HepG2 (cell line): ENCODE measurements at regions not wholly inside any gene's neighbourhood (a gene's known extent, or its start where the extent isn't known, plus 50 kb on each side); places are given as distances from the start of the nearest gene placed in this dataset.
A peak's percentile ranks its signal among the peaks of the same experiment; 100 is the strongest.

Experiments used
- ARHGAP35 ChIP-seq: sonication (generic); formaldehyde crosslinking; IDR thresholded peaks from 2 replicates; pipeline ENCODE4 v1.9.0; 2022; ENCODE audit warnings: mild to moderate bottlenecking, inconsistent platforms, moderate library complexity, missing genetic modification reagents, borderline replicate concordance
- ATAD3A ChIP-seq: sonication (generic); formaldehyde crosslinking; IDR thresholded peaks from 2 replicates; pipeline ENCODE4 v1.4.0; 2020; ENCODE audit warnings: missing genetic modification reagents
- CREB1 ChIP-seq, 2 experiments: fragments of 450-650 bp in 1 of 2; IDR thresholded peaks; 2 replicates each; pipeline ENCODE4 v1.6.1; 2016 to 2017; ENCODE audit warnings: control low read depth in 1 of 2, mild to moderate bottlenecking in 1 of 2, missing compliant biosample characterization in 1 of 2, missing genetic modification characterization in 1 of 2
- ELF3 ChIP-seq: IDR thresholded peaks from 2 replicates; pipeline ENCODE4 v1.6.1; 2016; ENCODE audit warnings: missing genetic modification reagents, missing compliant biosample characterization
- GPN1 ChIP-seq: sonication (generic); formaldehyde crosslinking; IDR thresholded peaks from 2 replicates; pipeline ENCODE4 v1.5.1; 2020; ENCODE audit warnings: missing genetic modification reagents, borderline replicate concordance
- HNRNPUL1 ChIP-seq: fragments of 200-400 bp; formaldehyde crosslinking; IDR thresholded peaks from 2 replicates; pipeline ENCODE4 v1.6.1; 2017; ENCODE audit warnings: low read depth, mild to moderate bottlenecking, low read length, moderate library complexity
- JDP2 ChIP-seq: sonication (generic); formaldehyde crosslinking; IDR thresholded peaks from 2 replicates; pipeline ENCODE4 v1.8.1; 2022; ENCODE audit warnings: missing genetic modification reagents, borderline replicate concordance
- MAFF ChIP-seq: IDR thresholded peaks from 2 replicates; pipeline ENCODE4 v1.6.1; 2011; ENCODE audit warnings: low read depth, low read length, improper control_type of control experiment
- MYC ChIP-seq: sonication (generic); formaldehyde crosslinking; IDR thresholded peaks from 2 replicates; pipeline ENCODE4 v1.9.0; 2021; ENCODE audit warnings: missing genetic modification reagents, borderline replicate concordance
- NFIC ChIP-seq: IDR thresholded peaks from 2 replicates; pipeline ENCODE4 v1.6.1; 2012; ENCODE audit warnings: mild to moderate bottlenecking, low read length, inconsistent platforms
- SMARCE1 ChIP-seq: fragments of 450-650 bp; IDR thresholded peaks from 2 replicates; pipeline ENCODE4 v1.6.1; 2017; ENCODE audit warnings: borderline replicate concordance
- SMC3 ChIP-seq: IDR thresholded peaks from 2 replicates; pipeline ENCODE4 v1.6.1; 2011; ENCODE audit warnings: low read length, improper control_type of control experiment
- SPEN ChIP-seq: sonication (generic); formaldehyde crosslinking; IDR thresholded peaks from 2 replicates; pipeline ENCODE4 v1.5.1; 2020; ENCODE audit warnings: low read depth, mild to moderate bottlenecking, missing genetic modification reagents
- SRY ChIP-seq: sonication (generic); formaldehyde crosslinking; IDR thresholded peaks from 2 replicates; pipeline ENCODE4 v1.8.0; 2022; ENCODE audit warnings: mild to moderate bottlenecking, missing genetic modification reagents
- TBP ChIP-seq: sonication (generic); formaldehyde crosslinking; IDR thresholded peaks from 2 replicates; pipeline ENCODE4 v1.5.0; 2020; ENCODE audit warnings: missing genetic modification reagents
- TEAD3 ChIP-seq: optimal IDR thresholded peaks from 2 replicates; pipeline ENCODE3; 2016; ENCODE audit warnings: borderline replicate concordance
- XRCC5 ChIP-seq: fragments of 200-400 bp; formaldehyde crosslinking; optimal IDR thresholded peaks from 2 replicates; pipeline ENCODE3; 2017; ENCODE audit warnings: mild to moderate bottlenecking, low read length
- ZC3H13 ChIP-seq: sonication (generic); formaldehyde crosslinking; IDR thresholded peaks from 2 replicates; pipeline ENCODE4 v1.8.1; 2023; ENCODE audit warnings: mild to moderate bottlenecking, missing genetic modification reagents, moderate library complexity
- ZFX ChIP-seq: sonication (generic); formaldehyde crosslinking; IDR thresholded peaks from 2 replicates; pipeline ENCODE4 v1.4.0; 2020; ENCODE audit warnings: mild to moderate bottlenecking, low read depth, missing genetic modification reagents, moderate library complexity
- ZMYM3 ChIP-seq: sonication (generic); formaldehyde crosslinking; IDR thresholded peaks from 2 replicates; pipeline ENCODE4 v1.5.1; 2020; ENCODE audit warnings: mild to moderate bottlenecking, missing genetic modification reagents
- ZNF251 ChIP-seq: sonication (generic); formaldehyde crosslinking; IDR thresholded peaks from 2 replicates; pipeline ENCODE4 v1.9.0; 2021; ENCODE audit warnings: mild to moderate bottlenecking, missing genetic modification reagents
- ZNF260 ChIP-seq: sonication (generic); formaldehyde crosslinking; IDR thresholded peaks from 2 replicates; pipeline ENCODE4 v1.4.0; 2020; ENCODE audit warnings: missing genetic modification reagents, low read depth, mild to moderate bottlenecking, borderline replicate concordance
- ZNF263 ChIP-seq: sonication (generic); formaldehyde crosslinking; IDR thresholded peaks from 2 replicates; pipeline ENCODE4 v1.4.0; 2020; ENCODE audit warnings: missing genetic modification reagents
- TF ChIP-seq, protein P1 (sequence below): sonication (generic); formaldehyde crosslinking; IDR thresholded peaks from 2 replicates; pipeline ENCODE4 v1.5.1; 2020; ENCODE audit warnings: missing genetic modification reagents, mild to moderate bottlenecking, borderline replicate concordance
- TF ChIP-seq, protein P2 (sequence below): IDR thresholded peaks from 2 replicates; pipeline ENCODE4 v1.6.1; 2016; ENCODE audit warnings: missing compliant biosample characterization, missing genetic modification reagents, borderline replicate concordance
- TF ChIP-seq, protein P3 (sequence below): sonication (generic); formaldehyde crosslinking; conservative IDR thresholded peaks from 2 replicates; pipeline ENCODE4 v1.8.0; 2022; ENCODE audit warnings: missing genetic modification reagents

DNA sequence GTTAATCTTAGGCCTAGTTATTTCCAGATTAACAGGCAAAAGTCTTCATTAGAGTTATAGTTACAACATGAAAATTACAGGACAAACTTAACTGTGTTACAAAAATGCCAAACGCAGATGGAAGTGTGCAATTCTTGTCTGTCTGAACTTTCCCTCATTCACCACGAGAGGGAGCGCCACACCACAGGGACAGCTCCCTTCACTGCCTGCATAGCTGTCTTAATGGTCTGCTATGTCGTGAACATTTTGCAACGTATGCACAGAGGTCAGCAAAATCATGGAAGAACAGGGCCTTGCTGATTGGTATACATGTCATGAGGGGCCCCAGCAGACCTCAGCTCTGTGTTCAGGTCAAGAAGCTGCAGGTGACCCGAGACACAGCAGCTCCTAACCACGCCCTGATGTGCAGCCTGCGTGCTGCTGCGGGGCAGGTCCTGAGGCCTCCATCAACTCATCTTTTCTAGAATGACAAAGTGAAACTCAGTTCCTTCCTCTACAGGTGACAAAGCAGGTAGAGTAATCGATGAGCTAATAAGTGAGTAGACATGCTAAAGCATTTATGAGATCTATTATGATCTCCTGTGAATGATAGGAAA lies 78.8 kb upstream of the ATP8B1 start (continued):
- no peak for TF ChIP-seq SRY (CRISPR knock-in tag)
- TF ChIP-seq ZMYM3 (CRISPR knock-in tag): peak; percentile 19; the same call in 1 of the 2 replicates
- no peak for TF ChIP-seq CREB1 (IDR thresholded peaks at IDR 0.05)
- no peak for TF ChIP-seq CREB1 (CRISPR knock-in tag; IDR thresholded peaks at IDR 0.05)
- TF ChIP-seq ZNF251 (CRISPR knock-in tag): no peak
- no peak for TF ChIP-seq TBP
- TF ChIP-seq ELF3: 0 out of 2 replicates have a peak, but pooled peaks have one; percentile 43
- TF ChIP-seq HNRNPUL1: no peak
- no peak for TF ChIP-seq ATAD3A (CRISPR knock-in tag)
- TF ChIP-seq XRCC5: peak; percentile 78
- no peak for TF ChIP-seq SPEN (CRISPR knock-in tag)
- no peak for TF ChIP-seq ARHGAP35 (CRISPR knock-in tag)
- TF ChIP-seq, protein P1, sequence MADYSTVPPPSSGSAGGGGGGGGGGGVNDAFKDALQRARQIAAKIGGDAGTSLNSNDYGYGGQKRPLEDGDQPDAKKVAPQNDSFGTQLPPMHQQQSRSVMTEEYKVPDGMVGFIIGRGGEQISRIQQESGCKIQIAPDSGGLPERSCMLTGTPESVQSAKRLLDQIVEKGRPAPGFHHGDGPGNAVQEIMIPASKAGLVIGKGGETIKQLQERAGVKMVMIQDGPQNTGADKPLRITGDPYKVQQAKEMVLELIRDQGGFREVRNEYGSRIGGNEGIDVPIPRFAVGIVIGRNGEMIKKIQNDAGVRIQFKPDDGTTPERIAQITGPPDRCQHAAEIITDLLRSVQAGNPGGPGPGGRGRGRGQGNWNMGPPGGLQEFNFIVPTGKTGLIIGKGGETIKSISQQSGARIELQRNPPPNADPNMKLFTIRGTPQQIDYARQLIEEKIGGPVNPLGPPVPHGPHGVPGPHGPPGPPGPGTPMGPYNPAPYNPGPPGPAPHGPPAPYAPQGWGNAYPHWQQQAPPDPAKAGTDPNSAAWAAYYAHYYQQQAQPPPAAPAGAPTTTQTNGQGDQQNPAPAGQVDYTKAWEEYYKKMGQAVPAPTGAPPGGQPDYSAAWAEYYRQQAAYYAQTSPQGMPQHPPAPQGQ (CRISPR knock-in tag): no peak
- no peak for TF ChIP-seq NFIC
- no peak for TF ChIP-seq ZC3H13 (CRISPR knock-in tag)
- TF ChIP-seq JDP2 (CRISPR knock-in tag): no peak
- TF ChIP-seq ZNF263 (CRISPR knock-in tag): no peak
- TF ChIP-seq ZFX: peak; percentile 41; the same call in 1 of the 2 replicates
- TF ChIP-seq TEAD3 (CRISPR knock-in tag): peak; percentile 80
- no peak for TF ChIP-seq MYC (CRISPR knock-in tag)
- TF ChIP-seq SMARCE1: no peak
- TF ChIP-seq, protein P2, sequence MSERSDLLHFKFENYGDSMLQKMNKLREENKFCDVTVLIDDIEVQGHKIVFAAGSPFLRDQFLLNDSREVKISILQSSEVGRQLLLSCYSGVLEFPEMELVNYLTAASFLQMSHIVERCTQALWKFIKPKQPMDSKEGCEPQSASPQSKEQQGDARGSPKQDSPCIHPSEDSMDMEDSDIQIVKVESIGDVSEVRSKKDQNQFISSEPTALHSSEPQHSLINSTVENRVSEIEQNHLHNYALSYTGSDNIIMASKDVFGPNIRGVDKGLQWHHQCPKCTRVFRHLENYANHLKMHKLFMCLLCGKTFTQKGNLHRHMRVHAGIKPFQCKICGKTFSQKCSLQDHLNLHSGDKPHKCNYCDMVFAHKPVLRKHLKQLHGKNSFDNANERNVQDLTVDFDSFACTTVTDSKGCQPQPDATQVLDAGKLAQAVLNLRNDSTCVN (CRISPR knock-in tag): no peak
- TF ChIP-seq SMC3: peak; percentile 96
- TF ChIP-seq, protein P3, sequence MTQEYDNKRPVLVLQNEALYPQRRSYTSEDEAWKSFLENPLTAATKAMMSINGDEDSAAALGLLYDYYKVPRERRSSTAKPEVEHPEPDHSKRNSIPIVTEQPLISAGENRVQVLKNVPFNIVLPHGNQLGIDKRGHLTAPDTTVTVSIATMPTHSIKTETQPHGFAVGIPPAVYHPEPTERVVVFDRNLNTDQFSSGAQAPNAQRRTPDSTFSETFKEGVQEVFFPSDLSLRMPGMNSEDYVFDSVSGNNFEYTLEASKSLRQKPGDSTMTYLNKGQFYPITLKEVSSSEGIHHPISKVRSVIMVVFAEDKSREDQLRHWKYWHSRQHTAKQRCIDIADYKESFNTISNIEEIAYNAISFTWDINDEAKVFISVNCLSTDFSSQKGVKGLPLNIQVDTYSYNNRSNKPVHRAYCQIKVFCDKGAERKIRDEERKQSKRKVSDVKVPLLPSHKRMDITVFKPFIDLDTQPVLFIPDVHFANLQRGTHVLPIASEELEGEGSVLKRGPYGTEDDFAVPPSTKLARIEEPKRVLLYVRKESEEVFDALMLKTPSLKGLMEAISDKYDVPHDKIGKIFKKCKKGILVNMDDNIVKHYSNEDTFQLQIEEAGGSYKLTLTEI (CRISPR knock-in tag): no peak
- TF ChIP-seq ZNF260 (CRISPR knock-in tag): no peak
- no peak for TF ChIP-seq GPN1 (CRISPR knock-in tag)
- peak; percentile 91 for TF ChIP-seq MAFF
